GM19043 (cell line): ENCODE measurements at regions not wholly inside any gene's neighbourhood (a gene's known extent, or its start where the extent isn't known, plus 50 kb on each side); places are given as distances from the start of the nearest gene placed in this dataset.

ENCODE experiments used
- ATAC-seq: cut with Tn5 transposase; IDR thresholded peaks from one replicate; pipeline ENCODE4 v1.9.1; 2021; ENCODE audit warnings: low read depth; ENCODE audit not compliant: unreplicated experiment

DNA sequence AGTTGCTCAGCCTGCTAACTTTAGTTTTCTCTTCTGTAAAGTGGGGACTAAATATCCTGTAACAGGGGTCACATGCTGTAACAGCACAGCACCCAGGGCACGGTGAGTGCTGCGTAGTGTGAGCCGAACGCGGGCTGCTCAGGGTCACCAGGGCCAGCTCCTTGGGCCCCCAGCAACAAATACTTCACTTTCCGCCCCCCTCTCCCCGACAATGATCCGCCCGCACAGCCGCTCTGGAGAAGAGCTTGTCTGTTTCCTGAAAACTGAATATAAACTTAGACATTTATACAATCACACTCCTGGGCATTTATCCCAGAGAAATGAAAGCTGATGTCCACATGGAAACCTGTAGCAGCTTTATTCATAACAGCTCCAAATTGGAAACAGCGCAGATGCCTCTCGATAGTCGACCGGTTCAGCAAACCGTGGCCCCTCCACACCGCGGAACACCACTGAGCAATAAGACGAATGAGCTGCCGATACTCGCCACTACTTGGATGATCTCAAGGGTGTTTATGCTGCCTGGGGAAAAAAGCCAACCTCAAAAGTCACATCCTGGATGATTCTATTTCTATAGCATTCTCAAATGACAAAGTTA, 267.2 kb downstream of the PARN start:
- ATAC-seq, result no peak

DNA sequence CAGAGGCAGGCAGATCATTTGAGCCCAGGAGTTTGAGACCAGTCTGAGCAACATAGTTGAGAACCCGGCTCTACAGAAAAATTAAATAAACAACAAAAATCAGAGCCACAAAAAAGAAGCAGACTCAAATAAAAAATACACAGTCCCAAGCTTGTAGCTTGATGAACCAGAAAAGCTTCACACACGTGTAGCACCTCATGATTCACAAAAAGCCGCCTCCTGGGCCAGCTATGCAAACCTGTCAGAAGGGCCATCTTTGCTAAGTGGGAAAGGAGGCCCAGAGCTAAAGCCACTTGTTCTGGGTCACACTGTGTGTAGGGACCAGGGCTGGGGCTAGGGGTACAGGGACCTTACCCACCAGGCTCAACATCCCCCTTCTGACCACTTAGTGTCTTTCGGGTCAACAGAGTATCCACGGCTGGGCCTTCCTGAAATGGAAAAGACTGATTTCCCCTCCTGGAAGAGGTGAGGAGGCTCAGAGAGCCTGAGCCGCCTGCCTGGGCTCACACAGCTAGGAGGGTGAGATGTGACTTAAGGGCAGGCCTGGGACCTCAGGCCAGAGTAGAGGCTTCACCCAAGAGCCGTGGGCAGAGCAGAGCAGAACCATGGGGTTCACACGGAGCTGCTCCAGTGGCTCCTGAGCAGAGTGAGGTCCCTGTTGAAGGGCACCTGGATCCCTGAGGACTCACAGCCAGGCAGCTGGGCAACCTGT, 269.6 kb downstream of the PARN start:
- no peak for ATAC-seq

DNA sequence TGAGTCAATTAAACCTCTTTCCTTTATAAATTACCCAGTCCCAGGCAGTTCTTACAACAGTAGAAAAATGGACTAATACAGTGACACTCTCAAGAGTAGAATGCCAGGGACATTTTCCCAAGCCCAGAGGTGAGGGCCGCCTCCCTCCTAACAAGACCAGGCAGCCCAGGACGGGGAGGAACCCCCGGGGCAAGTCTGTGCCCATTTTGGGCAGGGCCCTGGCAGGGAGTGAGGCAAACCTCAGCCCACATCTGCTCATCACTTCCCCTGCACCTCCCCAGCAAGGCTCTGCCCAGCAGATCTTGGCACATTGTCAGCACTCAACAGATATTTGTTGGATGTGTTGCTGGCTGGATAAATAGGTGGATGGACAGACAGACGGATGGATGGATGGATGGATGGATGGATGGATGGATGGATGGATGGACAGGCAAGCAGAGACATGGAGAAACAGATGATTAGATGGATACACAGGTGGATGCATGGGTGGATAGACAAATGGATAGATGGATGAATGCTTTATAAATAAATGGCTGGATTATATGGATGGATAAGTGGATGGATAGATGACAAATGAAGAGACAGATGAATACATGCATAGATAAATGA, 271.3 kb downstream of the PARN start:
- ATAC-seq, result no peak

DNA sequence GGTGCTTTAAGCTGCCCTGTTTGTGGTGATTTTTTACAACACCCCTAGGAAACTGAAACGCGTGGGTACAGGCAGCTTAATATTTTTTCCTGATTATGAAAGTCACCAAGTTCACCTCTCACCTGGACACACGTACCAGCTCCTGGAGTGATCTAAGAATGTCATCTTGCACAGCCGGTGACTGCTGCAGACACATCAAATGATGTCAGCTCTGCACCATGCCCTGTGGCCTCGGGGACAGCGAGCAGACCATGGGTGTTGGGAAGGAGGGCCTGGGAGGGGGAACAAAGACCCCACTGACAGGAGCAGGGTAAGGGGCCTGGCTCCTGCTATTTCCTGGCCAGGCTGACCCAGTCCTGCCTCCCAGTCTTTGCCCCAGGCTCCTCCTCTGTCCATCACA, 272.7 kb downstream of the PARN start:
- no peak for ATAC-seq

DNA sequence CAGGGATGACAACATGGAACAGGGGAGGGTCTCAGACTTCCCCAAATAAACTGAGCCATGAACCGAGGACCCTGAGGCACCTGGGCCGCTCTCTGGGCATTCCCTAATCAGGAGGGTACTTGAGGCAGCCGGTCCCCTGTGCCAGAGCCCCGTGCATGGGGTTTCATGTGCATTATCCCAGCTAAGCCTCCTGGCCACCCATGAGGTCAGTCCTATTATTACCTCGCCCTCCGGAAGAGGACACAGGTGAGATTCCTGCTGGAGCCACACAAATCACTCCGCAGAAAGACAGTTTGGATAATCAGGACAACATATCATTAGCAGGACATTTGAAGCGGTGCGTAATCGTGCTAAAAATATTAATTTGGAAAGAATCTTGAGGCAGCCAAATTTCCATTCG, 274.0 kb downstream of the PARN start:
- ATAC-seq, result no peak

DNA sequence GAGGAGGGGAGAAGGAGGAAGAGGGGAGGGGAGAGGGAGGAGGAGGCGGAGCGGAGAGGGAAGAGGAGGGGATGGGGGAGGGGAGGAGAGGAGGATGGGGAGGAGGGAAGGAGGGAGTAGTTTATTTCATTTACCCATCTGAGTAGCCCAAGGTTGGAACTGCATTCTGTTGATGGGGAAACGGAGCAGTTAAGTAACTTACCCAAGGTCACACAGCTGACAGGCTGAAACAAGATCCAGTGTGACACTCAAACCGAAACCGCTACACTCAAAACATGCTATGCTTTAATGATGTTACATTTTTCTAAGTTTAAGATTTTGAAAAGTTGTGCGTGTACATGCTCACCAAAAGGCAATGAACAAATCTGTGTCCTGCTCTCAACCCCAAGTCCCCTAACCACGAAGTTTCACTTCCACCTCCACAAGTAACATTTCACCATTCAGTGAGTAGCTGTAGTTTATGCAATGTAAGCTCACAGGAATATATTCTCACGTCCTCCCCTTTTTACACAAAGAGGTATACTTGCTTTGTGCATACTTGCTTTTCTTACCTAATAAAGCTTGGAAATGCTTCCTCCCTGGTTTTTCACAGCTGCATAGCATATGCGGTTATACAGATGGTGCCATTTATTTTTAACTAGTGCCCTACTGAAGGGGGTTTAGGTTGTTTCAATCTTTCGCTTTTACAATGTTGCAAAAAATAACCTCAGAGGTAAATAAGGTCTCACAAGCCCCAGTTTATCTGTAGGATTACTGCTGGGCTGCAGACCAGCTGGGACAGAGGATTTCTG, 275.3 kb downstream of the PARN start:
- ATAC-seq, result peak; percentile 86

DNA sequence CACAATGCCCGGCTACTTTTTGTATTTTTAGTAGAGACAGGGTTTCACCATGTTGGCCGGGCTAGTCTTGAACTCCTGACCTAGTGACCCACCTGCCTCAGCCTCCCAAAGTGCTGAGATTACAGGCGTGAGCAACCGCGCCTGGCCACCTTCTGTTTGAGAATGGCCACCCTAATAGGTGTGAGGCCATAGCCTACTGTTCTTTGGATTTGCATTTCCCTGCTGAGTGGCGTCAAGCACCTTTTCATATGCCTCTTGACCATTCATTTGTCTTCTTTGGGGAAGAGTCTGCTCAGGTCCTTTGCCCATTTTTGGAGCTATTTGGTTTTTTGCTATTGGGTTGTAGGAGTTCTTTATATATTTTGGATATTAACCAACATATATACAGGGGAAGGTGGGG, 276.7 kb downstream of the PARN start:
- no peak for ATAC-seq

DNA sequence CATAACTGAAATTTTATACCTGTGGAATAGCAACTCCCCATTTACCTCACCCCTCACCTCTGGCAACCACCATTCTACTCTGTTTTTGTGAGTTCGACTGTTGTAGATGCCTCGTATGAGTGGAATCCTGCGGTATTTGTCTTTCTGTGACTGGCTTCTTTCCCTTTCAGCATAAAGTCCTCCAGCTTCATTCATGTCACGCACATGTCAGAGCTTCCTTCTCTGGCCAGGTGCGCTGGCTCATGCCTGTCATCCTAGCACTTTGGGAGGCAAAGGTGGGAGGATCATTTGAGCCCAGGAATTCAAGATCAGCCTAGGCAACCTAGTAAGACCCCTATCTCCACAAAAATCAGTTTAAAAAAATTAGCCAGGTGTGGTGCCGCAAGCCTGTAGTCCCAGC, 278.4 kb downstream of the PARN start:
- no peak for ATAC-seq

DNA sequence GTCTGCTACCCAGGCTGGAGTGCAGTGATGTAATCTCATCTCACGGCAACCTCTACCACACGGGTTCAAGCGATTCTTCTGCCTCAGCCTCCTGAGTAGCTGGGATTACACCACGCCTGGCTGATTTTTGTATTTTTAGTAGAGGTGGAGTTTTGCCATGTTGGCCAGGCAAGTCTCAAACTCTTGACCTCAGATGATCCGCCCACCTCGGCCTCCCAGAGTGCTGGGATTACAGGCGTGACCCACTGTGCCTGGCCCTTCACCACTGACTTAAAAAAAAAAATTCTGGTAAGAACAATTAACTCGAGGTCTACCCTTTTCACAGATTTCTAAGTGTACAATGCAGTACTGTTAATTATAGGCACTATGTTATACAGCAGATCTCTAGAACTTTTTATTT, 279.4 kb downstream of the PARN start:
- ATAC-seq, result no peak

DNA sequence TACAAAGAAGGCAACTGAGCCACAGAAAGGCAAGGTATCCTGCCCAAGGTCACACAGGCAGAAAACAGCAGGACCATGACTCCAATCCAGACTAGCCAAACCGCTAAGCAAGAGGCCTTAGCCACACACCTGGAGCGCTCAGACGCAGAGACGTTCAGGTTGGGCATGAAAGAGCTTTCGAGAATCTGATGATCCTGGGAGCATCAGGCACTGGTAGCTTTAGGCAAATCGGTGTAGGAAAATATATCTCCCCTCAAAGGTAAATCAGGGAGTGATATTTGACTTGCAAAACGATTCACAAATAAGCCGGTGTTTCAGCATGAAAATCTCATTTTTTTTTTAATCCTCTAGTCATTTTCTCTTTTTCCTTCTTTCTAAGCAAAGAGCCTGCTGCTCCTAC, 279.0 kb downstream of the MRTFB start:
- no peak for ATAC-seq

DNA sequence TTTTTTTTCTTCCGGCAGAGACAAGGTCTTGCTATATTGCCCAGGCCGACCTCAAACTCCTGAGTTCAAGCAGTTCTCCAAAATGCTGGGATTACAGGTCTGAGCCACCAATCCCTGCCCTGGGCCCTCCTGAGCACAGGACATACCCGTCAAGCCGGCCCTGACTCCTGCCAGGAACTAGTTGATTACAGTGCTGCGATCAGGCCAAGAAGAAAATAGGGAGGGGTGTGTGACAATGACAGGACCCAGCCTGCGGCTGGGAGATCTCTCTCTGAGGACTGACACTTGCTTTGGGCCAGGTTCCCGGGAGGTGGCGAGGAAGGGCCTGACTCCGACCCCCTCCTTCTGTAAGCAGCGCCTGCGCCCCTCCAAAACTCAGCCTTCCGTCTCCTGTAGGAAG, 276.6 kb downstream of the MRTFB start:
- ATAC-seq, result no peak

DNA sequence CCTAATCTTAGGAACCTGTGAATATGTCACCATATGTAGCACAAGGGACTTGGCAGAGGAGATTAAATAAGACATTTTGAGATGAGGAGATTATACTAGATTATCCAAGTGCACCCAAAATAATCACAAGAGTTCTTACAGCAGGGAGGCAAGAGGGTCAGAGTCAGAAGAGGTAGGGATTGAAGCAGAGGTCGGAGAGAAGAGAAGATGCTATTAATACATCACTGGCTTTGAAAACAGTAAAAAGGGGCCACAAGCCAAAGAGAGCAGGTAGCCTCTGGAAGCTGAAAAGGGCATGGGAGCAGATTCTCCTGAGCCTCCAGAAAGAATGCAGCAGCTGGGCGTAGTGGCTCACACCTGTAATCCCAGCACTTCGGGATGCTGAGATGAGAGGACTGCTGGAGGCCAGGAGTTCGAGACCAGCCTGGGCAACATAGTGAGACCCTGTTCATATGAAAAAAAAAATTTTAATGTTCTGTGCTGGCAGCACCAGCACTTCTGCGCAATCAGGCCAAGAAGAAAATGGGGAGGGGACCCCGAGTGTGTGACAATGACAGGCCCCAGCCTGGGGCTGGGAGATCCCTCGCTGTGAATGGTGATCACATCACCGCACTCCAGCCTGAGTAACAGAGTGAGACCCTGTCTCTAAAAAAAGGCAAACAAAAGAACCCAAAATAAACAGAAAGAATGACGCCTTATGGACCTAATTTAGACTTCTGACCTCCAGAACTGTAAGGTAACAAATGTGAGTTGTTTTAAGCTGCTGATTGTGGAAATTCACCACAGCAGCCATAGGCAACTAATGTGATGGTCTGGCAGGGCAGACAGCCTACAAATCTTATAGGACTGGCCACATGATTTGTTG, 275.4 kb downstream of the MRTFB start:
- ATAC-seq, result no peak

DNA sequence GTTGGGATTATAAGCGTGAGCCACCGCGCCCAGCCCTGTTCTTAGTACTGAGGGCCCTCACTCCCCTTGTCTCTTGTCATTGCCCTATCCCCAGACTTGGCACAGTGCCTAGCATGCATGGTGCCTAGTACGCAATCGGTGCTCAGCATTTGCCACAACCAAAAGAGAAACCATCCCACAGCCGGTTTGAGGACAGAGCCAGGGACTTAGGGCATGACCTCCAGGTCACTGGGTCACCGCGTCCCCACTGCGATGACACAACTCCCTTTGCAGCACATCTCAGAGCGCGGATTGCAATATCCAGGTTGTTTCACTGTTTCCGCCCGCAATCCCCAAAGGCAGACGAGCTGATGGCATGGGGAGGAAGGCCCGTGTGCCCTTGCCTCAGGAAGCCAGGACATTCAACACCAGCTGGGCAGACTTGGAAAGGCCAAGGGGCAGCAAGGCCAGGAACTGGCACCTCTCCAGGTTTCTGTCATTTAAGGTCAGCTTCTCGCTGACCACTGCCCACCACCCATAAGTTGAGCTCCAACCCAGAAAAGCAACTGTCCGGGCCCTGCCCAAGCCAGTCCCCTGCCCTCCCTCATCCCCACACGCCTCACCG, 274.5 kb downstream of the MRTFB start:
- ATAC-seq, result no peak

DNA sequence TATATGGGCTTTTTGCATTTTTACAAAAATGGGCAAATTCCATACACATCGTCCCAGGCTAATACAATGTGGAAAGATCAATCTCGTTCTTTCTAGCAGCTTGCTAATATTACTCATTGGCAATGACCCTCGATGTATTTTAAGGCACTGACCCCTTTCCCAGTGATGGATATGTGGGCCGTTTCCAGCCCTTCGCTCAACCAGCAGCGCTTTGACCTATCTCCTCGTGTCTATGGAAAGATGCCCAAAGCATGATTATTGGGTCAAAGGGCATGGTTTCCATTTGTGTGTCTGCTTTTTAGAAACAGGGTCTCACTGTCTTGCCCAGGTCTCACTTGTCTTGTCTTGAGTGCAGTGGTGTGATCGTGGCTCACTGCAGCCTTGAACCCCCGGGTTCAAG, 273.8 kb downstream of the MRTFB start:
- no peak for ATAC-seq

DNA sequence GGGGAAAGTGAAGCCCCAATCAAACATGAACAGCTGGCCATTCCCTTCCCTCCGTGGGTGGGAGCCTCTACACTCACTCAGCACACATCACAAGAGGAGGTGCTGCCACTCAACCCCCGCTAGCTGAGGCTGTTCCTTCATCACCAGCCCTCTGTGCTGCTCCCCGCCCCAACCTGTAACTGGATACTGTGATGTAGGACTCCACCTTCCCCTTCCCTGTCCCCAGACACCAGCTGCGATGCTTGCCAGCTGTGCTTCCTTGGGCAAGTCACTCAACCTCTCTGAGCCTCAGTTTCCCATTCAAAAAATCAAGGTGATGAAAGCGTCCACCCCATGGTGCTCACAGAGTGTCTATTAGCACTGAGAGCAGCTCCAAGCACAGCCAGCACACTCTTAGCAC, 273.2 kb downstream of the MRTFB start:
- ATAC-seq, result no peak

DNA sequence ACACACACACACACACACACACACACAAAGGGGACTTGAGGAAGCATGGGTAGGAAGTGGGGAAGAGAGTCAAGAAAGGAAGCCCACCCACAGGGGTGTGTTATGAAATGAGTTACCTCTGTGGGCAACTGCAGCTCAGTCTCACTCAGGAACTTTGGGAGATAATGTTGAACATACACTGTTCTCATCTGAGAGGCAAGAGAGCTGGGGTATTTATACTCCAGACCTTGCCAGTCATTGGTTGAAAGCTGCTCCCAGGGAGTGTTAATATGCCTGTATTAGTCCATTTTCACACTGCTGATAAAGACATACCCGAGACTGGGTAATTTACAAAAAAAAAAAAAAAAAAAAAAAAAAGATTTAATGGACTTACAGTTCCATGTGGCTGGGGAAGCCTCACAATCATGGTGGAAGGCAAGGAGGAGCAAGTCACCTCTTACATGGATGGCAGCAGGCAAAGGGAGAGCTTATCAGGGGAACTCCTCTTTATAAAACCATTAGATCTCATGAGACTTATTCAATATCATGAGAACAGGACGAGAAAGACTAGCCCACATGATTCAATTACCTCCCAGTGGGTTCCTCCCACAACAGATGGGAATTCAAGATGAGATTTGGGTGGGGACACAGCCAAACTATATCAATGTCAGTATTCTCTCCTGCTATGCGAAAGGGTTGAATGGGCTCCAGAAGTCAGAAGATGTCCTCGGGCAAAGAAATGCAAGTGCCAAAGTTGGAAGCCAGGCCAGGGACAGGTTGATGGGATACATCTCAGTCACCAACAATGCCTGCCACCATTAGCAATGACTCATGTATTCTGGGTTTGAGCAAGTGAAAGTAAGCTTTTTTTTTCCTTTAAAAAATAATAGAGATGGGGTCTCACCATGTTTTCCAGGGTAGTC, 270.5 kb downstream of the MRTFB start:
- no peak for ATAC-seq

DNA sequence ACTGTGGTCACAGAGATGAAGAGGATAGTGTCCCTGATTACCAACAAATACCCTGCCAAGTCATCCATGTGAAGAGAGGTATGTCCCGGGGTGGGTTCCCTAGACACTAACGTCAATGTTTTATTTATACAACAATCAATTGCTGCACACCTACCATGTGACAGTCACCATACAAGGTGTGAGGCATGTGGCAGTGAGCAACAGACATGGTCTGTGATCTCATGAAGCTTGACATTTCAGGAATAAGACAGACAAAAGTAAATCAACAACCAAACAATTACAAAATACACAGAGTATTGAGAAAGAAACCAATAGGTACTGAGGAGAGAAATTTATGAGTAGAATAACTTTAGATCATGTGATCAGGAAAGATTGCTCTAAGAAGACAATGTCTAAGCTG, 268.6 kb downstream of the MRTFB start:
- no peak for ATAC-seq

DNA sequence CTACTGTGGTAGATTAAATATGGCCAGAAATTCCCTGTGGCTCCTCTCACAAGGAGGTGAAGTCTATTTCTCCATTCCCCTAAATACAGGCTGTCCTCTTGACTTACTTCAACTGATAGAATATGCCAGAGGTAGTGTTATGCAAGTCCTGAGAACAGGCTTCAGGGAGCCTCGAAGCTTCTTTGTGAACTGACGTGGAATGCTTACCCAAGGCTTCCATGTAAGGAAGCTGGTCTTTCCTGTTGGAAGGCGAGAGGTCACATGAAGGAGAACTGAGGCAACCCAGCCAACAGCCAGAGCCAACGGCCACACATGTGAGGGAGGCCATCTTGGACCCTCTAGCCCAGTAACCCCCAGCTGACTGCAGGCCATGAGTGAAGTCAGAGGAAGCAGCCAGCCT, 267.9 kb downstream of the MRTFB start:
- ATAC-seq, result no peak

DNA sequence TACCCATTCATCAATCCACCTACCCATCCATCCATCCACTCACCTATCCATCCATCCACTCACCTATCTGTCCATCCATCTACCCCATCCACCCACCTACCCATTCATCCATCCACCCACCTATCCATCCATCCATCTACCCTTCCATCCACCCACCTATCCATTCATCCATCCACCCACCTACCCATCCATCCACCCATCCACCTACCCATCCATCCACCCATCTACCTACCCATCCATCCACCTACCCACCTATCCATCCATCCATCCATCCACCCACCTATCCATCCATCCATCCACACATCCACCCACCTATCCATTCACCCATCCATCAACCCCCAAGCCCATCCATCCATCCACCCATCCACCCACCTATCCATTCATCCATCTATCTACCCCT, 267.1 kb downstream of the MRTFB start:
- ATAC-seq, result no peak
